HG03575 (cell line): ENCODE measurements at regions not wholly inside any gene's neighbourhood (a gene's known extent, or its start where the extent isn't known, plus 50 kb on each side); places are given as distances from the start of the nearest gene placed in this dataset.
"Not testable (repeated sequence)": the region's sequence is repeated elsewhere in the genome, so short reads cannot be mapped to it uniquely, and the experiment has no call there.

Experiments used
- ATAC-seq: cut with Tn5 transposase; IDR thresholded peaks from one replicate; pipeline ENCODE4 v1.9.1; 2021; ENCODE audit not compliant: unreplicated experiment, insufficient number of reproducible peaks, low FRiP score; ENCODE audit errors: extremely low read depth

DNA sequence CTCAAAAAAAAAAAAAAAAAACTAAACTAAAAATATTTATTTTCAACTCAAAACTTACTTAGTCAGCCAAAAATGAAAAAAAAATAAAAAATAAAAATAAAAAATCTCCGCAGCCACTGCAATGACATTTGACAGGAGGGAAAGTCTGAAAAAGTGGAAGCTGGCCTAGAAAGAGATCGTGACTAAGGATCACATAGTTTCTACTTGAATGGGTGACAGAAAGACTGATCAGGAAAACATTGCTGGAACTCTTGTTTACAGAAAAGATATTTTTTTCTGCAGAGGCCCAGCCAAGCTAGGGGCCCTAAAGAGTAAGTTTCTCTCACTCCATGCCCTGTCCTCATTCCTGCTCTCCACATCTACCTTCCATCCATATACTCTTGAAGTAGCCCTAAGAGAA is 92.8 kb upstream of the KCND2 start:
- ATAC-seq, result no peak

DNA sequence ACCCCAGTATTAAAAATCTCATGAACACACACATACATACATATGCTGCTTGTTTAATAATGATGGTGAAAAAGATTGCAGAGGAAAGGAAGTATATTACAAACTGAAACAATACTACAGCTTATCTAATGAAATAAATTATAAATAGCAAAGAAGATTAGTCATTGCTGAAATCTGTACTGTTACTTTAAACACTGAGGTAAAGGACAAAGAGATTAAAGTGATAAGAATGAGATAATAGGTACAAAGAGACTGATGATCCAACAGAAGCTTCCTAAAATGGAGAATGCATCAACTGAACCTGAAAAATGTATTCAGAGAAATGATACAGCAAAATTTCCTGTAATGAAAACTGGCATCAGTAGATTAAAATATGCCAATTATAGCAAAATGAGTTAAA is 91.5 kb upstream of the KCND2 start:
- no peak for ATAC-seq

DNA sequence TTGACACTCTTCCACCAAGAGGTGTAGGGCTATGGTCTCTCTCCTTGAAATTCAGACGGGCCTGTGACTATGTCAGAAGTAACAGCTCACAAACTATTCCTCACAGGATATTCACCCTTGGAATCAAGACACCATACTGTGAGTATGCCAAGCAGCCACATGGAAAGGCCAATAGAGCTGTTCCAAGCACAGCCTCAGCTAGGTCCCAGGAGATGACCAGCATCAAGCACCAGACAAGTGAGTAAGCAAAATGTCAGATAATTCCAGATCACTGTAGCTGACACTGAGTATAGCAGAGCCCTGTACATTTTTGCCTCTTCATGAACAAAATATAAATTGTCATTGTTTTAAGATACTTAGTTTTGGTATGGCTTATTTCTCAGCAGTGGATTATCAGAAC is 88.1 kb upstream of the KCND2 start:
- ATAC-seq, result no peak

DNA sequence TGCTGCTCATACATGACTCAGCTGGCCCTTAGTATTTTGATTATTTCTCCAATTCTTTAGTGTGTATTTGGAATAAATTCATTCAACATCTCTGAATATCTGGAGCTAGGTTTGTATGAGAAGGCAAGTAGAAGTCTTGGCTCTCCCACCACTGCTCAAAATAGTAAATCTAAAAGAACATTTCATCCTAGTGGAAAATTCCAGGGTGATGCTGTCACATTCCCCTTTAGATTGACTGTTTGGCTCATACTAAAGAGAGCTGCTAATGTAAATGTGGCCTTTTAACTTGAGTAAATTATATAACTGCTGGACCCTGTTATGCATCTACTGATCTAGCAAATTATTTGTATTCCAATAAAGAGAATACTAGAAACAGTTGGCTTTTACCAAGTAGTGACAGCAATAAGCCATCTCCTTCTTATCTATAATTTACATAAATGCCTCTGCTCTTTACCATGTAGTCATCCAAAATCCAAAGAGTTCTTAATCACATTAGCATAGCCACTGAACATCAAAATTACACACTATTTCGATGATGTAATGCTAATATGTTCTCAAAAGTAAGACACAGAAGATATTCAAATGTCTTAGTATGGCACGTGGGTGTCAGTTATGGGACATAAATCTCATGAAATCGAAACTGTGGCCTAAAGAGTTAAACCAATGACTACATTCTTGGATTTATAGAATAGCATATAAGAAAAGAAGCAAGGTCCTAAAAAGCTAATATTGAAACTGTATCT is 86.9 kb upstream of the KCND2 start:
- ATAC-seq, result no peak

DNA sequence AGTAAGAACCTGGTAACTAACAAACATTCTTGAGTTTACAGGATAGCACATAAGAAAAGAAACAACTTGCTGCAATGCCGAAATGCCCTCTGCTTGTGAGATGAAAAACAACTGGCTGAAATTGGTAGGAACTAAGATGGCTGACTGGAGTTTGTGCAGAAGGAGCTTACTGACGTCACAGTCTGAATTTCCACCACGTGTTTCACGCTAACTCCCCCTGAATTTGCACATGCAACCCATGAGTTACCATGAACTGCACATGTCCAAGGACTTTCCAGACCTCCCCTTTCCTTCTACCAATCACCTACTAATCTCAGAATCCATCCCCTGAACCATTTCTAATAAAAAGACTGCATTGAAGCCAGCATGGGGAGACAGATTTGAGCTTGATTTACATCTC is 86.3 kb upstream of the KCND2 start:
- no peak for ATAC-seq

DNA sequence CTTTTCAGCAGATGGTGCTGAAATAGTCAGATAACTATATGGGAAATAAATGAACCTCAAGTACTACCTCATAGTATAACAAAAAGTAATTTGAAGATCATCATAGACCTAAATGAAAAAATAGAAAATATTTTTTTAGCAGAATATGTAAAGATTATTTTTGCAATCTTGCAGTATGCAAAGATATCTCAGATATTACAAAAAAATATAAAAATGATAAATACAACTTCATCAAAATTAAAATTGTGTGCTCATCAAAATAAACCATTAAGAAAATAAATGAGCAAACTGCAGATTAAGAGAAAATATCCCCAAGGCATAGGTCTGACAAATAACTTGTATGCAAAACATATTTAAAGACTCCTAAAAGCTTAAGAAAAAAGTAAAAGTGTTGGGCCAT is 83.4 kb upstream of the KCND2 start:
- ATAC-seq, result no peak

DNA sequence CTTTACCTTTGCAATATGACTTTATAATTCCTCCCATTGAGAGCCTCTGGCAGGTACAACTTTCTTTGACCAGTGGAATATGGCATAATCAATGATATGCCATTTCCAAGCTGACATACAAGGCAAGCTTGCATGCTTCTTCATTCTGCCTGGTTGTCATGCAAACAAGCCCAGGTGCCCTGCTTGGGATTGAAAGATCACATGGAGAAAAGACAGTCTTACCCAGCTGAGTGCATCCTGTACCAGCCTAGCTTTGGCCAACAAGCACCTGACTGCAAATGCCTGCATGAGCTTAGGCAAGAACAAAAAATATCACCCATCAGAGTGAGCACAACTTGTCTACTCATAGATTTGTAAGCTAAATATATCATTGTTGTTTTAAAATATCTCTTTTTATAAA is 82.9 kb upstream of the KCND2 start:
- ATAC-seq, result no peak

DNA sequence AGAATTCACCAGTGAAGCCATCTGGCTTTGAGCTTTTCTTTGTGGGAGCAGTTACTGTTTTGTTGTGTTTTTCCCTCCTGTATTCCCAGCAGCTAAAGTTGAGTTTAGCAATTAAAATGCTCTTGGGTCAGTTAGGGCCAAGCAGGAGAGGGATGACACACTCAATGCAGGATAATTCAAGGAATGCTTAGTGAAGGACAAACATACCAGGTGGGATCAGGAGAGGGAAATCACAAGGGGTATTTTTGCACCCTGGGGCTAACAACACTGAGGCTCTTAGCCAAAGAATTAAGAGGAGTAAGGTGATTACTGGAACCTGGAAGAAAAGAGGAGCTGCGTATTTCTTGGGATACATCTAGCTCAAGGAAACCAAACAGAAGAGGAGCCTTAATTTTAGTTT is 82.4 kb upstream of the KCND2 start:
- no peak for ATAC-seq

DNA sequence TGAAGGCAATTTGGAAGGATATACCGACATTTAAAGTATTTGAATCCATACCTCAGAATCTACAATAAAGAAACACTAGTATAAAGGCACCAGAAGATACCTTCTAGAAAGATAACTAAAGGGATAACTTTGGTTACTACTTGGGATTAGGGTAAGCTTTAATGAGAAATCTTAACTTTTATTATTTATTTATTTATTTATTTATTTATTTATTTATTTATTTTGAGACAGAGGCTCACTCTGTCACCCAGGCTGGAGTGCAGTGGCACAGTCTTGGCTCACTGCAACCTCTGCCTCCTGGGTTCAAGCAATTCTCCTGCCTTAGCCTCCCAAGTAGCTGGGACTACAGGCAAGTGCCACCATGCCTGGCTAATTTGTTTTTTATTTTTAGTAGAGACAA is 81.6 kb upstream of the KCND2 start:
- ATAC-seq, result not testable (repeated sequence)

DNA sequence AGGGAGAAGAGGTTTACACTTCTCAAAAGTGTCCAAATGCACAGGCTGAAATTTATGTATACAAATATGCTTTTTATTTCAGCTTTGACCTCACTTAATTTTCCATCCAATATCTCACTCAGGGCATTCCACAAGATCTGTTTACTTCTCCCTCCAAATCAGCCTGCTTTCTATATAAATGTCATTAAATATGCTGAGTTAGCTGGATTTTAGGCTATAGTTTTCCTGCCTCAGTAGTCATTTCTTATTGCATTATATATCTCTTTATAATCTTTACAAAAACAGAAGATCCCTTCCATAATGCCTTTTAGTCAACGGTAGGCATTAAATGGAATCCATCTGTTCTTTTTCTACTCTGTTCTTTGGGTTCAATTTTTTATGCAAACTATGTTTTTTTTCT is 71.7 kb upstream of the KCND2 start:
- no peak for ATAC-seq

DNA sequence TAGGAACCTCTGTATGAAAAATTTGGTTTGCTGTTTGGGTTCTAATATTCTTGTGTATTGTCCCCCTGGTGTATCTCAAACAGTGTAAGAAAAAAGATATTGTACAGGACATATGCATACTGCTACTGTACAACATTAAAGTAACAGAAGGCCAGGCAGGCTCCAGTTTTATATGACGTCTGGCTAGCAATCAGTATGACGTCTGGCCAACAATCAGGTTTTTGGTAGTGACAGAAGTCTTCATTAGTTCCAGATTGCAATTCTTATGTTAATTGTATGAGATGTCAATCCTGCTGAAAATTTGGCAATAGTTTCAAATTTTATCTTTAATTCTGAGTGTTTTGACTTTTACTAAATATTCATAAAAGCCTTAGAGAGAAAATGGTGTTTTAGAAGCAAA is 67.9 kb upstream of the KCND2 start:
- no peak for ATAC-seq

DNA sequence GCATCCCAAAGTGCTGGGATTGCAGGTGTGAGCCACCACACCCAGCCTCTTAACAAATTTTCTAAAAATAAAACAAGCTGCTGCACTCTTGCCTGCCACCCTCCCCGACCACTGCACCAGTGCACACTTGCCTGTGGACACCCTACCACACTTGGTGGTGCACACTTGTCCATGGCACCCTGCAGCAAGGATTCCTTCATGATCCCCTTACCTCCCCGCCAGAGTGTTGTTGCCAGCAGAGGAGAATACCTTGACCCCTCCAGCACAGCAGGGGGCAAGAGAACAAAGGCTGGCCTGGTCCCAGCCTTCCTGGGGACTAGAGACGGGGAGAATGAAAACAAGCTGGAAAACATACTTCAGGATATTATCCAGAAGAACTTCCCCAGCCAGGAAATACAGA is 65.9 kb upstream of the KCND2 start:
- no peak for ATAC-seq

DNA sequence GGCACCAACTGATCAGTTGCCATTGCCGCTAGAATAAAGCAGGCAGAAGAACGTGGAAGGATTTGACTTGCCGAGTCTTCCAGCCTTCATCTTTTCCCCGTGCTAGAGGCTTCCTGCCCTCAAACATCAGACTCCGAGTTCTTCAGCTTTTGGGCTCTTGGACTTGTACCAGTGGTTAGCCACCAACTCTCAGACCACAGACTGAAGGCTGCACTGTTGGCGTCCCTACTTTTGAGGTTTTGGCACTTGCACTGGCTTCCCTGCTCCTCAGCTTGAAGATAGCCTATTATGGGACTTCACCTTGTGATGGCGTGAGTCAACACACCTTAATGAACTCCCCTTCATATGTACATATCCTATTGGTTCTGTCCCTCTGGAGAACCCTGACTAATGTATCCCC is 57.3 kb upstream of the KCND2 start:
- no peak for ATAC-seq

DNA sequence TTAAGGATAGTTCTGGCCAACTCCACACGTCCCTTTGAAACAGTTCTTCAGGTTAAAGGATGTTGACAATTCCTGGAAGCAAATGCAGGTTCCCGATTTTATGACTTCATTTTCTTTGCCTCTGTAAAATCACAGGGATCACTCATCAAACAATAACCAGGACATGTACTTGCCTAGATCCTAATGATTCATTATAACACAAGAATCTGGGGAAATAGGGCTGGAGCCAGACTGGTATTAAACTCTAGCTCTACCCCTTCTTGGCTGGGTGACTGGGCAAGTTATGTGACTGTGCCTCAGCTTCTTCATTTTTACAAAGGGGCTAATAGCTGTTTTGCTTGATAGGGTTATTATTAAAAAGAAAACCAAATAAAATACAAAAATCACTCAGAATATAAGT is 56.0 kb upstream of the KCND2 start:
- ATAC-seq, result no peak

DNA sequence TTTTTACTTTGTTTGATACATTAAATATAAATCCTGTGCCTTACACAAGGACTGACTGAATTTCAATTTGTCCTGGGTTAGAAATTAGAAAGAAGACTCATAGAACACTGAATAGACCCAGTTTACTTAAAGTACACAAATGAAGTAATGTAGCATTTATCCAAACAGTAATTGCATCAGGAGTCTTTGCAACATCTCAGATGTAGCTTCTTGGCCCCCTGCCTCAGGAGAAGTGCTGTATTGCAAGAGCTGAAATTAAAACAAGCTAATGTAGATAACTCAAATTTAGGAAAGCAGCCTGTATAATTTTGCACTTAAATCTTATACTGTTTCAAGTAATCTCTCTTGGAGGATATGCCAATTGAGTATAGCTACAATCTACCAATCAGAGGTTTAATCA is 54.3 kb upstream of the KCND2 start:
- no peak for ATAC-seq

DNA sequence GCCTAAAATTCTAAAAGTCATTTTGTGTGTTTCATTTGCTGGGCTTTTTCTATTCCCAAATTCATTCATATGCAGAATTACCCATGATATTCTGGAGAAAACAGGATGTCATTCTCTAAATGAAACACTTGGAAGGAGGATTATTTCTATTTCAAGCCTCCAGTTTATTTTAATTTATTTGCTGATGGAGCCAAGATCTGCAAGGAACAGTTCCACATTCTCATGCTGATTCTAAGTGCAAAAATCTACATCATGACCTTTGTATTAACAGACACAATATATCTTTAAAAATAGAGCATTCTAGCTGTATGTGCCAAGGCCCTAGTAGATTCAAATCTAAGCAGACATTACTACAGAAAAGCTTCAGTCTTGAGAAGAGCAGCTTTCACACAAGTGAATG is 51.3 kb upstream of the KCND2 start:
- ATAC-seq, result no peak
